Stimulated activated CD8-positive, alpha-beta memory T cell treated with anti-CD3 and anti-CD28 coated beads, Interleukin-7, amount 100 ng/mL, for 24 hours (primary cell): ENCODE measurements at regions not wholly inside any gene's neighbourhood (a gene's known extent, or its start where the extent isn't known, plus 50 kb on each side); places are given as distances from the start of the nearest gene placed in this dataset.

Source experiments
- DNase-seq: peaks from one replicate; pipeline ENCODE4 v3.0.0-alpha.2; 2020; ENCODE audit warnings: low read depth

DNA sequence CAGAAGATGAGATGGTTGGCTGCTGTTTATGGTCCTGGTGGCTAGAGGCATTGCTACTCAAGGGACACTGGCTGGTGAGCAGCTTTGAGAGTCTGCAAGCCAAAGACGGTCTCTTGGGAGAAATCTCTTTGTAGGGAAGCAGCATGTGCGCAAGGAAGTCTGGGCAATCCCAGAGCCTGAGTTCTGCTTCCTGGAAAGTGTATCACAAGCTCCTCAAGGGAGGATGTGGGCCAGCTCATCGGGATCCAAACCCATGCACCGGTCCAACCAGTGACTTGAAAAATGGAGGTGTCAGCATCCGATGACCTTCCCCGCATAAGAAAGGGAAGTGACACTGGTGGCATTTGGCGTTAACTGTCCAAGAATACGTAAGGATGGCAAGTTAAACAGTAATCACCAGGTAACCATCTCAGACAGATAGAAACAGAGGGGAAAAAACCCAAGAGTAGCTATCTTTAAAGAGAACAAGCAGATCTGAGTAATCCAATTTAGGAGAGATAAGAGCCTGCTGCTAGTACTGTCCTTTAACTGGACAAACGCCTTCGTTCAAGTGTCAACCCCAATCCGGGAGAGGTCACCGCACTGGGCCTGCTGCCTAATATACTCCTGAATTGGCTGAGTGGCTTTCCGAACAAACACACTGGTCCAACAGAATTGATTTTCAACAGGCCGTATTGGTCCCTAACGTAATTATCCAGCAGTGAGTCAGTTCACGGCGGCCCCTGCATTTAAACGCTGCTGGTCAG lies 303.0 kb upstream of the ZFHX3 start:
- DNase-seq: no peak

DNA sequence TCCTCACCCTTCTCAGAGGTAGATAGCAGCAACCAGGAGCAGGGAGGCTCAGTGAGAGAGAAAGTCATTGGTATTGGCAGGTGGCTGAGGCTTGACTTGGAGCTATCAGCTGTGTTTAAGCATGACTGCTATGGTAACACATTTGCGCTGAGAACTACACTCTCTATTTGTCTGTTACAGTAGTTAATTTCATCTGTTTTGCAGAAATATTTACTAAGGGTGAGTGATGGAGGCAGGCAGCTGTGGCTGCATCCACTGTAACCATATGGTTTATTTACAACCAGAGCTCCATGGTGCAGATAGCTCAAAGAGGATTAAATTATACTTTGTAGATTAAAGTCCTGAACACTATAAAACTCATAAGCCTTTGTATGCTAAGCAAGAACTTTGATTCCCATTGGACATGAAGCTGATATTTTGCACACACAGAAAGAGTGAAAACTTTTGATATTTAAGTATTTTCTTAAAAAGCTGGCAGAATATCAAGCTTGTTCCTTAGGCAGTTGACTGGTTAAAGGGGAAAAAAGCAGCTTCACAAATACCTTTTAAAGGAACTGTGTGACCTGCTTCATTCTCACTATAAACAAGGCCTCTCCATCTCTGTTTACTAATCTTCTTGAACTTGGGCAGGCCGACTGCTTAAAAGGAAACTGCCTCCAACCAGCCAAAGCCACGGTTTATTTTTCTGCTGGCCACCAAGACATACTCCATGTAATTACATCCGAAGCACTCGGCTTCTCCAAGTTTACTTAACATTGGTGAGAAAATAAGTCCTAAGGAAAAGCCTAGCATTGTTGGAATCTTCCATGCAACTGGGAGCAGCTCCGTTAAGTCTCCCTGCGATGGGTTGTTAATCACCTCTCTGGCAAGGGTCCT lies 299.8 kb upstream of the ZFHX3 start:
- no peak for DNase-seq

DNA sequence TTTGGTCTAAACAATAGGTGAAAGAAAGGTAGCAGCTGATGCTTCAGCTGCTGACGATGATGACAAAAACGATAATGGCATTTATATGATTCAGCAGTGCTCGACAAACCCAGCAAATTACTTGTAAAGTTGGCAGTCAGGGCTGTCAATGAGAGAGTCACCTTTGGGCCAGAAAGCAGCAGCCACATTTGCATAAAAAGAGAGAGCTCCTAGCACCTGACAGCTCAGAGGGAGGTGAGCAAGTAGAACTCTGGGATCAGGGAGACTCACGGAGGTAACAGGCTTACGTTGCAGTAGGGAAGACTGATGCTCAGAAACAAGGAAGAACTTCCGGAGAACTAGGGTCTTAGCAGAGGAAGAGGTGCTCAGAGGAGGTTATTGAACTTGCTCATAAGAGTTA lies 291.9 kb upstream of the ZFHX3 start:
- DNase-seq: no peak

DNA sequence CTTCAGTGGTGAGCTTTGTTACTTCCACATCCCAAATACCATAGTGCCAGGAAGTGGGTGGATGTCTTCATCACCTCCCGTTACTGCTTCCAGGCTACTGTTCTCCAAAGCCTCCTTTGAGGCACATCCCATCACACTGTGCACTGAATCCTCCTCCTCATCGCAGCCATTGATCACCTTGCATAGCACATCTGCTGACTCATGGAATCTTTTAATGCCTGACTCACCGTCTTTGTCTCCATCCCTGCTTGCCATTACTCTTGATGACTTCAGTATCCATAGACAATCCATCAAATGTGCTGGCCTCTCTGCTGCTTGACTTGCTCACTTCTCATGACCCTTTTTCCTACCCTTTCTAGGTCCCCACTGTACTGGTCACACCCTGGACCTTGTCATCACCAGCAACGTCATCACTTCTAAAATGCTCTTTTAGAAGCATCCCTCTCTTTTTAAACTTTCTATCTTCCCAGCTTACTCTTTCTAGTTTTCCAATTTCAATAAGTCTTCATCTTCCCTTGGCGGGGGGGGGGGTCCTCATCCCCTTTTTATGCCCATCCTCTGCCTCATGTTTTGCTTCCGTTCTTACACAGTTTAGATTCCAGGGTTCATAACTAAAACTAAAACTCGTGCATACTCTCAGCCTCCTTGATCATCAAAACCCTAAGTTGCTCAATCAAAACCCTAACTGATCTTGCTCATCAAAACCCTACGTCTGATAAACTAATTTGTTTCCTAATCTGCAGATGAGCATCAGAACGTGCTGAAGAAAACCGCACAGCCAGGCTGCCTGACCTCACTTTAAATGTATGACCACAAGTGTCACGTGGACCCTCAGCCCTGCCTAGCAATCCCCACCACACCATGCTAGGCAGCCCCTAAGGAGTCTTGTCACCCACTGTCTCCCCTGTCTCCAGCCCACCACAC lies 289.7 kb upstream of the ZFHX3 start:
- DNase-seq: no peak

DNA sequence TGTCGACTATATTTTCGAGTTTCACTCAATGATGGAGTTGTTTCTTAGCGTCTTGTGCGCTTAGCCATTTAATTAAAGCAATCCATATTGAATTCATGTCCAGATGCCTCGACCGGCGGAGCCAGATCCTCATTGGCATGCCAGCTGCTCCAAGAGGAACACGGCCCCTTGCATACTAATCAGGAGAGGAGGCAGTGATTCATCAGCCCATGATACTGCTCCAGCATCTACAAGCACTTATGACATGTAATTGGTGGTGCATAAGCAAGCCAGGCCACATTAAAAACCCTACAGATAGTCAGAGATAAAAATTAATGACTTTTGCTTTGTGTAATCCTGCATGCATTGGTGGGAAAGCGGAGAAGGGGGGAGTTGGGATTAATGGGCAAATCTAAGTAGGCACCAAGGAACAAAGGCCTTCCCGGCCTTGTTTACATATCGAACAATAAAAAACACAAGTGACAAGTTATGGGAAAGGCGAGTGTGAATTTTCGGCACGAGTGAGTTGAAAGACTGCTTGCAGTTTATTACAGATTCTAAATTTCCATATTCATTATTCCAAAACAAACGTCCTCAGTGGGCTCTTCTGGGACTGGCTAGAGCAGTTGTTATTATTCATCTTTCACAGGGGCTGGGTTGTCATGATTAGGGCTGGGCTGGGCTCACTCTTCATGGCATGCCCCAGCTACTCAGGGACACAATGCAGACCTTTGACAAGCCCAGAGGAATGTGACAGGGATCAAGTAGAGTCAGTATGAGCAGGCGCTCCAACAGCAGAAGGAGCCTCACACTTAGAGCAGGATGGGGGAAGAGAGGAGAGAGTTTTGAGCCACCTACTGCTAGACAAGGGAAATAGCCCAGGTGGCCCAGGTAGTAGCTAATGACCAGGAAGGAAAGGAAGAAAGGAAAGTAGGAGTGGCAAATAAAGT lies 281.7 kb upstream of the ZFHX3 start:
- no peak for DNase-seq

DNA sequence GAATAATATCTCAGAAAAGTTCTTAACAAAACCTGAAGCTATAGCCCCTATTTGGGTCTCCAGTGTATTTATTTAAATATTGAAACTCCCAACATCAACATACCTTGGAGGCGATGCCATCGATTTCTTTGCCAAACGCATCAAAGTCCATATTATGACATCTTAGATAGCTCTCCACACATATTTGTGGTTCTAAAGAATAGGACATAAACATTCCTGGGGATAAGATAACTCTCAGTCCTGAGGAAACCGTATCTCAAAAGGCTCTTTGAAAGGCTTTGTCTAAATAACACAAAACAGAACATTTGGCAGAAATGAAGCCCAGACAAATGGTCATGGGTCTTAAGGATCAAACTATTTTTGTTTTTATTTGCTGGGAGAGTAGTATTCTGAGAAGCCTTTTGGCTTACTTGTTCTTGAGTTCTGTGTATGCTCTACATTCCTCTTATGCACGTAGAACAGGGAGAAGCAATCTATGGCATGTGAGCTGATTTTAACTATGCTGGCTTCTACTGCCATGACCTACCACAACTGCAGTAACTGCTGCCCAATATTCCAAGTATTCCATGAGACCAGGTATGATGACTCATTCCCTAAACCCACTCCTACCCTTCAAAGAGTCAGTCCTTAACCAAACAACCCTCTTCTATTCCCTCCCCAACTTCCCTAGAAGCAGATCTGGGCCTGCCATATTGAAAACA lies 279.0 kb upstream of the ZFHX3 start:
- no peak for DNase-seq

DNA sequence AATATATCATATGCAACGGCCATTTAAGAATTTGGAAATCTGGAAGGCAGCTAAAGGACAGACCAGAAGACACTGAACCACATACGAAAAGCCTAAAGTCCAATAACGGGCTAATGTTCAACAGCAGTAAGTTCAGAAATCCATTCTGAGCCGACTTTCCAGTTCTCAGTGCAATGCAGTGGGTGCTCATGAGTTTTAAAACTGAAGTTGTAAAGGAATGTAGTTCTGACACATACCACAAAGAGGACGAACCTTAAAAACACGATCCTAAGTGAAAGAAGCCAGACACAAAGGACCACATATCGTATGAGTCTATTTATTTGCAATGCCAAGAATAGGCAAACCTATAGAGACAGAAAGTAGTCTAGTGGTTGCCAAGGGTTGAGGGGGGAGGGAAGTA lies 278.3 kb upstream of the ZFHX3 start:
- no peak for DNase-seq

DNA sequence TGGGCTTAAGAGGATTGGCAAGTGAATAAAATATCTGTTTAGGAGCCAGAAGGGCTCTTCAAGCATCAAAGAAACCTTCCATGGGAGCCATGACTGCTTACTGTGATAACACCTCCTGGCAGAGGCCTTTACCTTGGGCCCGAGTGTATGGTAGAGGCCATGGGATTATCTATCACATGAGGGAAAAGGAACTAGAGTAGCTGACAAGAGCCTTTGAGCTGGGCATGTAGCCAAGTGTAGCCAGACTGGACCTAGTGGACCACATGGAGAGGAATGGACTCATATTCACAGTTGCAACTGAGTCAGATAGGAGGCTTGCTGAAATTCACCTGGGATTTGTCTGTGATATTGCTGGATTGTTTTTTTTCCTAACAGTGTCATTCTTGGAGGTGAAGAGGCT lies 276.0 kb upstream of the ZFHX3 start:
- no peak for DNase-seq

DNA sequence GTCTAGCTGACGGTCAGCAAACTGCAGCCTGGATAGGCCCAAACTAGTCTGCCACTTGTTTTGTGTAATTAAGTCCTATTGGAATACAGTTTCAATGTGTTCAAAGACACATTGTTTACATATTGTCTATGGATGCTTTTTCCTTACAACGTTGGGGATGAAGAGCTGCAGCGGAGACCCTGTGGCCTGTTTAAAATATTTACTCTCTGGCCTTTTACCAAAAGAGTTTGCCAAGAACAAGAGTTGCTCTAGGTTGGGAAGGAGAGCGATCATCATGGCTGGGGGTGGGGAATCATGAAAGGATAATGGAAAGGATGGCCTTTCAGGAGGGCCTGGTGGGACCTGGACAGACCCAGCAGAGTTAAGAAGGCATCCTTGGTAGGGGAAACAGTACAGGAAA lies 274.9 kb upstream of the ZFHX3 start:
- DNase-seq: no peak

DNA sequence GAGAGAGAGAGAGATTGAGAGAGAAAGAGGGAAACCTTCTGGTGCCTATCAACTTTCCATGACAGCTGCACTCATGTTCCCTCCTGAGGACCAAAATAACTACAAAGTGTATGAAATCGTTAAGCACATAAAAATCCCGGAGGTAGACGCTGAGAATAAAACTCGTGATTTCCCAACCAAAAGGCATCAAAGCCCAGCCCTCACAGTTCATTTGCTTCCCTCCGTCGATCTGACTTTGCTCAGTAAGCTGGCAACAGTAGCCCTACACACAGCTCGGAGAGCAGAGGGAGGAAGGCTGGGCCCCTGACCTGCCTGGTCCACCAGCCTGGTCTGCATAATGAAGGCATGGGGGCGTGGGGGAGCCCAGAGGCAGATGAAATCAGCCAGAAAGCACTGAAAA lies 273.9 kb upstream of the ZFHX3 start:
- no peak for DNase-seq

DNA sequence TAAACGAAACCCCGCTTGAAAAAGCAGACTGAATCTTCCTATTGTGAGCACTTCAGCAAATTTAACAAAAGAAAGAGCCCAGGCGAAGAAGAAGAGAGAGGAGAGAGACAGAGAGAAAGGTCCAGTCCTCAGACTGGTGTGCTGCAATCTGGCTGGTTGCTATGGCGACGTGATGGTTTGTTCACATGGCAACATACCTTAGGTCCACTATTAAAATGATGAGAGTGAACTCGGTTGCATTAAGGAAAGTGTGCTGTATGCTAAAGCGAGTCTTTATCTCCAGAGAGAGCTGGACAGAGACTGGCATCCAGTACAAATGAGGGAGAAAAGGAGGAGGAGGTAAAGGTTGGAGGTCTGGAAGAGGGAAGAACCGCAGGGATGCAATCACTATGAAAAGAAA lies 271.8 kb upstream of the ZFHX3 start:
- DNase-seq: no peak

DNA sequence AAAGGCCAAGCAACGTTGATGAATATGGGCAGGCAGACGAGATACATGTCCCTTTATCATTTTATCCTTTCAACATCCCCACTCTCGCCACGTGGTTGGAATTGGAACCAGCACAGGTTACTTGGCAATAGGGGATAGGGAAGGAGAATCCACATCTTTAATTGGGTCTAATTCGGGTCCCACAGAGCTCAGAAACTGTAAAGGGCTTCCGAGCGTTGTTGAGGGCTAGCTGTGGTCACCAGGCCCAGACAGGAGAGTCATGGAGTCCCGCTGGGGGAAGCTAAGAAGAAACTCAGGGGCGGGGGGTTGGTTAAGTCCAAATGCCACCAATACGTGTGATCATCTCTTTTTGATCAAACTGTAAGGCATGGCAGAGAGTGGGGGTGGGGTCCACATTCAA lies 271.3 kb upstream of the ZFHX3 start:
- no peak for DNase-seq

DNA sequence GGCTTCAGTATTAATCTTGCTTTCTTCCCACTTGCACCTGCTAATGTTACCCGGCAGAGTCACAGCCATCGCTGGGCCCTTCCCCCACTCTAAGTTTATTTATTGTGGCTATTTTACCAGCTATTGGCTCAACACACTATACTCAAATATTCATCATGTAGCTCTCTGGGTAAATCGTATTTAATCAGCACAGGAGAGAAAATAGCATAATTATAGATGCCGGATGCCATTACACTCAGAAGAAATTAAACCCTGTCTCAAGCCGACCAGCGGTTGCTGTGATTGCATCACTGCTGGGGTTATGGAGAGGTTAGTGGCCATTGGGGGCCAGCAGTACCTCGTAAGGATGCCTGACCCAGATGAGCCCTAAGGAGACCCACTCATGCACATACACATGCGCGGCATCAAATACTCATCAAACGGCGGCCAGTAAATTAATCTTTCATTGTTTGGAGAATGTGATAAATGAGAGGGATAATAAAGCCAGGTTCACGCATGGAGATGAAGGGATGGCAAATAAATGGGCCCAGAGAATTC lies 269.5 kb upstream of the ZFHX3 start:
- DNase-seq: no peak

DNA sequence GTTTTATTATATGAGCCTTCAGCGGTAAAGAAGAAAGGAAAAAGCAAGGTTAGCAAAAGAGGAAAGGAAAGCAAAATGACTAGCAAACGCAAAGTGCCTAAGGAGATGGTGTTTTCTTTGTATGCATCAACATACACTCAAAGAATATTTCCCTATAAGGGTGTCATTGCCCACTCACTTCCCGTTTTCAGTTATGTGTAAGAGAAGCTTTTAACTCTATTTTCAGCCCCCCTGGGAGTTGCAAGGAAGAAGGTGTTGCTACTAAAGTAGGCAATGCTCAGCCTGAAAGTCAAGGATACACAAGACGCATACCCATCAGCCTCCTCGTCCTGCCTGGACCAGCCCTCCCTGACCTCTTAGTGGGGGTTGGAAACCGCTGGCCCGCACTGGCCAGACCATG lies 267.7 kb upstream of the ZFHX3 start:
- no peak for DNase-seq

DNA sequence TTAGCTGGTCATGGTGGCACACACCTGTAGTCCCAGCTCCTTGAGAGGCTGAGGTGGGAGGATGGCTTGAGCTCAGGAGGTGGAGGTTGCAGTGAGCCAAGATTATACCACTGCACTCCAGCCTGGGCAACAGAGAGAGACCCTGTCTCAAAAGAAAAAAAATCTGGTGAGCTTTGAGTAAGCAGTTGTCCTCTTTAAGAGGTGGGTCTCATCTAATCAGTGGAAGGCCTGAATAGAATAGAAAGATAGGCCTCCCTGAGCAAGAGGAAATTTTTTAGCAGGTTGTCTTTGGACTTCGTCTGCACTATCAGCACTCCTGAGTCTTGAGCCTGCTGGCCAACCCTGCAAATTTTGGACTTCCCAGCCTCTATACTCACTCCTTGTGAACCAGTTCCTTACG lies 266.0 kb upstream of the ZFHX3 start:
- DNase-seq: no peak

DNA sequence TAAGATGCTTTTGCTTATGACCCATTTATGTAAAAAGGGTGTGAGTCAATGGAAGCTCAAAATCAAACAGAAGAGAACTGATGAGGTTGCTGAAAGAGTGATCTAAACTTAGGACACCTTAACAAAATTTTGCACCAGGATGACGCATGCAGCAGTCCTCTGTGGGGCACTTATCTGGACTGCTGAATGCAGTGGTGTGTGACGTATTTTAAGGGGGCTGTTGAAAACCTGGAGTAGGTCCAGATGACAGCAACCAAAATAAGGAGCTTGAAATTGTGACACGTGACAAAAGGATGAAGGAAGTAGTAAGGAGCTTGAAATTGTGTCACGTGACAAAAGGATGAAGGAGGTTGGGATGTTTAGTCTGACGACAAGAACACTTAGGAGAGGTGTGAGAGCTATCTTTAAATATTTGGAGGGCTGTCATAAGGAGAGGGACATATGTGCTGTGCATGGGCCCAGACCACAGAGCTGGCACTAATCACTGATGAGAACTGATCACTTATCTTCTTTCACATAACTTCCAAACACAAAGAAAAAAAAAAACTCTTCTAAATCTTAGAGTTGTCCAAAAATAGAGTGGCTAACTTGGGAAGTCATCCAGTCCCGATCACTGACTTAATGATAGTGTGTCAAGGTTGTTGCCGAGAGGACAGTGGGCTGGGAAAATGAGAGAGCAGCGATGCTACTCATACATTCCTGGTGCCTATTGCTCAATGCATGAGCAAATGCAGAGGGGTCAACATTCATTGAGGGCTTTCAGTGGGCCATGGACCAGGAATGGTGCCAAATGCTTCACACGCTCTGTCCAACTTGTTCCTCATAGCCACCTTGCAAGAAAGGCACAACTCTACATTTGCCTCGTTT lies 264.2 kb upstream of the ZFHX3 start:
- DNase-seq: no peak

DNA sequence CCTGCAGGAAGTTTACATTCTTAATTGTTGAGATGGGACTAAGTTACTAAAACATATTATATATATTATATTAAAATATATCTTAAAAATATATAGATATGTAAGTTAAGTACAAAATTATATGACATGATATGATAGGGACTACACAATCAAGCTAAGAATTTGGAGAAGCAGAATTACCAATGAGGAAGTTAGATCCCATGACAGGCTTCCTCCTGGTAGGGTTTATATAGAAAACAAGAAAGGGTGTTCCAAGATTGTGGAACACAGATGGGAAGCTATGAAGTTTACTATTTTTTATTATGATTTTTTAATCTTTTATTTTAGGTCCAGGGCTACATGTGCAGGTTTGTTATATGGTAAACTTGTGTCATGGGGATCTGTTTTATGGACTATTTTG lies 260.8 kb upstream of the ZFHX3 start:
- DNase-seq: no peak

DNA sequence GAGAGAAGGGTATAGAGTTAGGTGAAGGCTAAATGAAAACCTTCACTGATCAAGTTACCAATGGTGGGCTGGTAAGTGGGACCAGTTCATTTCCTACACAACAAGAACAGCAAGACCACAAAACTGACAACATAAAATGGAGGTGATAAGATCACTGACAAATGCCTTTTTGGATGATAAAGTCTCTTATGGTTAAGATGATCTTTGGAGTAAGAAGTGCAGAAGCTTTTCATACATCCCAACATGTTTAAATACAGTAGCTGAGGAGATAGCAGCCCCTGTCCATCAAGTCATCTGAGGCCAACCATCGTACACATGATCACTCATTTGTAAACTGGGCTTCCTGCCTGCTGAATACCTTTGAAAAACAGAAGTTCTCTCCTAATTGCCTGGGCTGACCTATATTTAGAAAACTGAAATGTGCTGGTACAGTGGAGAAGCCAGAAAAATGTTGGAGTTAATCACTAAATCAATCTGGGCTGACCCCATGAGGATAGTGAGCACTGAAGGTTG lies 259.0 kb upstream of the ZFHX3 start:
- DNase-seq: no peak
